ENCODE measurements at regions not wholly inside any gene's neighbourhood (a gene's known extent, or its start where the extent isn't known, plus 50 kb on each side); places are given as distances from the start of the nearest gene placed in this dataset.

- intact Hi-C loops (cut with DNase I) = no loop called here
- no peak for ATAC-seq
These were observed 252.2 kb upstream of the BMP2 start for GRCh38 chr20:6515261-6515660.

GRCh38 chr20:6513599-6513998, 253.9 kb upstream of the BMP2 start:
- intact Hi-C loops (cut with DNase I) = no loop called here
- DNase-seq (ENCODE audit: low spot score) = no peak
- no peak for ATAC-seq

More at GRCh38 chr20:6515261-6515660, 252.2 kb upstream of the BMP2 start:
- no peak for DNase-seq (ENCODE audit: low spot score)

GRCh38 chr20:6509374-6509773, 258.1 kb upstream of the BMP2 start:
- ATAC-seq = no peak
- no peak for DNase-seq (ENCODE audit: low spot score)
- intact Hi-C loops (cut with DNase I) = no loop called here

GRCh38 chr20:6506906-6507305, 260.6 kb upstream of the BMP2 start:
- ATAC-seq = no peak
- no peak for DNase-seq (ENCODE audit: low spot score)
- intact Hi-C loops (cut with DNase I) = no loop called here

- intact Hi-C loops (cut with DNase I) = no loop called here
- no peak for ATAC-seq
- DNase-seq (ENCODE audit: low spot score) = no peak
These were observed 262.7 kb upstream of the BMP2 start for GRCh38 chr20:6504826-6505225.

GRCh38 chr20:6504179-6504578, 263.3 kb upstream of the BMP2 start:
- no peak for DNase-seq (ENCODE audit: low spot score)
- intact Hi-C loops (cut with DNase I) = no loop called here
- ATAC-seq = no peak

- no peak for ATAC-seq
These were observed 264.5 kb upstream of the BMP2 start for GRCh38 chr20:6502999-6503398.

GRCh38 chr20:6502219-6502618, 265.3 kb upstream of the BMP2 start:
- intact Hi-C loops (cut with DNase I) = no loop called here
- no peak for ATAC-seq
- no peak for DNase-seq (ENCODE audit: low spot score)

More at GRCh38 chr20:6502999-6503398, 264.5 kb upstream of the BMP2 start:
- no peak for DNase-seq (ENCODE audit: low spot score)
- intact Hi-C loops (cut with DNase I) = no loop called here

GRCh38 chr20:6501061-6501460, 266.4 kb upstream of the BMP2 start:
- intact Hi-C loops (cut with DNase I) = no loop called here
- ATAC-seq (no peak), DNase-seq (ENCODE audit: low spot score) (no peak)

GRCh38 chr20:6499566-6499965, 267.9 kb upstream of the BMP2 start:
- ATAC-seq (no peak), DNase-seq (ENCODE audit: low spot score) (no peak)
- intact Hi-C loops (cut with DNase I) = no loop called here

GRCh38 chr20:6496874-6497273, 270.6 kb upstream of the BMP2 start:
- ATAC-seq = no peak
- intact Hi-C loops (cut with DNase I) = no loop called here
- no peak for DNase-seq (ENCODE audit: low spot score)

GRCh38 chr20:6495907-6496306, 271.6 kb upstream of the BMP2 start:
- intact Hi-C loops (cut with DNase I) = no loop called here
- ATAC-seq (no peak), DNase-seq (ENCODE audit: low spot score) (no peak)

- intact Hi-C loops (cut with DNase I) = no loop called here
- ATAC-seq = peak; percentile 94
These were observed 275.0 kb upstream of the BMP2 start for GRCh38 chr20:6492271-6493055.

GRCh38 chr20:6490849-6491248, 276.6 kb upstream of the BMP2 start:
- intact Hi-C loops (cut with DNase I) = no loop called here
- ATAC-seq (no peak), DNase-seq (ENCODE audit: low spot score) (no peak)

More at GRCh38 chr20:6492271-6493055, 275.0 kb upstream of the BMP2 start:
- DNase-seq (ENCODE audit: low spot score) = no peak

GRCh38 chr20:6489361-6490171, 277.9 kb upstream of the BMP2 start:
- intact Hi-C loops (cut with DNase I) = no loop called here
- ATAC-seq = no peak
- no peak for DNase-seq (ENCODE audit: low spot score)

GRCh38 chr20:6485351-6485750, 282.1 kb upstream of the BMP2 start:
- DNase-seq (ENCODE audit: low spot score) = no peak
- intact Hi-C loops (cut with DNase I) = no loop called here
- no peak for ATAC-seq

GRCh38 chr20:6483727-6484126, 283.8 kb upstream of the BMP2 start:
- intact Hi-C loops (cut with DNase I) = no loop called here
- ATAC-seq (no peak), DNase-seq (ENCODE audit: low spot score) (no peak)

GRCh38 chr20:6482486-6482885, 285.0 kb upstream of the BMP2 start:
- intact Hi-C loops (cut with DNase I) = no loop called here

GRCh38 chr20:6480328-6481200, 286.9 kb upstream of the BMP2 start:
- ATAC-seq (no peak), DNase-seq (ENCODE audit: low spot score) (no peak)
- intact Hi-C loops (cut with DNase I) = no loop called here

More at GRCh38 chr20:6482486-6482885, 285.0 kb upstream of the BMP2 start:
- DNase-seq (ENCODE audit: low spot score) (no peak), ATAC-seq (no peak)
